ENCODE measurements at regions not wholly inside any gene's neighbourhood (a gene's known extent, or its start where the extent isn't known, plus 50 kb on each side); places are given as distances from the start of the nearest gene placed in this dataset.

DNA sequence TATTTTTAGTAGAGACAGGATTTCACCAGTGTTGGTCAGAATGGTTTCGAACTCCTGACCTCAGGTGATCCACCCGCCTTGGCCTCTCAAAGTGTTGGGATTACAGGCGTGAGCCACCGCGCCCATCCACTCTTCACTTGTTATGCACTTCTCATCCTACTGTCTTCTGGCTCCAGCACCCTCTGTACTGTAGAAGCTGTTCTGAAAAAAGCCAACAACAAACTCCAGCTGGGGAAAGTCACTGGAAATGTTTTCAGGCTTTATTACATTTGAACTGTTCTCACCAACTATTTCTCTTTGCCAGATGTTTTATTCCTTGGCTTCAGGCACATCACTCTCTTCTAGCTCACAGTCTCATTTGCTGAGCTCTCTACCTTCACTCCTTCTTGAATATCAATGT, 122.5 kb upstream of the EGR2 start:
- H3K9me3 ChIP-seq (ENCODE audit: low read length): no peaks in the 10 kb centered on the region
- H3K4me1 ChIP-seq (ENCODE audit: insufficient read depth, low read length): no peaks in the 10 kb centered on the region
- 26% methylated on average over 5 of the region's 5 CpGs for WGBS (ENCODE audit: low lambda C conversion rate)
- no TSS peak for BruUV-seq (replicated peaks)
- intact Hi-C loops (cut with micrococcal nuclease; ENCODE audit: unreplicated experiment) (no loop called here), in situ Hi-C loops (cut with HindIII; ENCODE audit: extremely low pct_ligation_motif_present, low pct_unique_long_range_greater_than_20kb) (no loop called here)
- no peaks in the 10 kb centered on the region for H4K20me1 ChIP-seq (ENCODE audit: insufficient read depth, low read length)
- ATAC-seq (no peak), FAIRE-seq (no peak), DNase-seq (ENCODE audit: low spot score) (no peak)
- no peak overlapping the region for H3K4me2 ChIP-seq (ENCODE audit: low read depth, low read length)
- no peaks in the 10 kb centered on the region for H3K36me3 ChIP-seq (replicated peaks in 1 of 2; ENCODE audit: control insufficient read depth in 1 of 2, insufficient read depth in 2 of 2, low read length in 2 of 2)
- POLR2A ChIA-PET: no interaction called here
- CTCF ChIA-PET (ENCODE audit: low intra/inter-chr PET ratio, low total read pairs): no interaction called here
- H3K4me3 ChIP-seq (replicated peaks in 1 of 3; ENCODE audit: insufficient read depth in 1 of 3, low read depth in 2 of 3, low read length in 3 of 3): no peak overlapping the region
- no peak overlapping the region for H3K9ac ChIP-seq (ENCODE audit: insufficient read depth, low read depth, low read length)
- no peaks in the 10 kb centered on the region for H3K27me3 ChIP-seq (ENCODE audit: control insufficient read depth in 1 of 2, insufficient read depth in 2 of 2, low read length in 2 of 2)
- no peaks in the 10 kb centered on the region for H3K79me2 ChIP-seq (ENCODE audit: insufficient read depth, low read length)
- no peak overlapping the region for H3K27ac ChIP-seq (ENCODE audit: extremely low read length, insufficient read depth, low read length)
- H2AFZ ChIP-seq (ENCODE audit: low read length): no peak overlapping the region
- TF ChIP-seq SMAD3 (CRISPR knock-in tag; IDR thresholded peaks at IDR 0.05) (no peak), HHEX (CRISPR knock-in tag; IDR thresholded peaks at IDR 0.05) (no peak), ZNF547 (CRISPR knock-in tag; IDR thresholded peaks at IDR 0.05) (no peak), ZNF225 (CRISPR knock-in tag; IDR thresholded peaks at IDR 0.05) (no peak), YEATS2 (CRISPR knock-in tag; IDR thresholded peaks at IDR 0.05; ENCODE audit: borderline replicate concordance) (no peak), ZNF839 (CRISPR knock-in tag; IDR thresholded peaks at IDR 0.05; ENCODE audit: borderline replicate concordance) (no peak), KLF9 (CRISPR knock-in tag; IDR thresholded peaks at IDR 0.05; ENCODE audit: low read depth) (no peak), SIN3B (IDR thresholded peaks at IDR 0.05; ENCODE audit: low read length) (no peak), TEAD3 (CRISPR knock-in tag; optimal IDR thresholded peaks at IDR 0.05; ENCODE audit: borderline replicate concordance) (no peak)
- TF ChIP-seq, protein P1, sequence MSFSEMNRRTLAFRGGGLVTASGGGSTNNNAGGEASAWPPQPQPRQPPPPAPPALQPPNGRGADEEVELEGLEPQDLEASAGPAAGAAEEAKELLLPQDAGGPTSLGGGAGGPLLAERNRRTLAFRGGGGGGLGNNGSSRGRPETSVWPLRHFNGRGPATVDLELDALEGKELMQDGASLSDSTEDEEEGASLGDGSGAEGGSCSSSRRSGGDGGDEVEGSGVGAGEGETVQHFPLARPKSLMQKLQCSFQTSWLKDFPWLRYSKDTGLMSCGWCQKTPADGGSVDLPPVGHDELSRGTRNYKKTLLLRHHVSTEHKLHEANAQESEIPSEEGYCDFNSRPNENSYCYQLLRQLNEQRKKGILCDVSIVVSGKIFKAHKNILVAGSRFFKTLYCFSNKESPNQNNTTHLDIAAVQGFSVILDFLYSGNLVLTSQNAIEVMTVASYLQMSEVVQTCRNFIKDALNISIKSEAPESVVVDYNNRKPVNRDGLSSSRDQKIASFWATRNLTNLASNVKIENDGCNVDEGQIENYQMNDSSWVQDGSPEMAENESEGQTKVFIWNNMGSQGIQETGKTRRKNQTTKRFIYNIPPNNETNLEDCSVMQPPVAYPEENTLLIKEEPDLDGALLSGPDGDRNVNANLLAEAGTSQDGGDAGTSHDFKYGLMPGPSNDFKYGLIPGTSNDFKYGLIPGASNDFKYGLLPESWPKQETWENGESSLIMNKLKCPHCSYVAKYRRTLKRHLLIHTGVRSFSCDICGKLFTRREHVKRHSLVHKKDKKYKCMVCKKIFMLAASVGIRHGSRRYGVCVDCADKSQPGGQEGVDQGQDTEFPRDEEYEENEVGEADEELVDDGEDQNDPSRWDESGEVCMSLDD (CRISPR knock-in tag; IDR thresholded peaks at IDR 0.05; ENCODE audit: borderline replicate concordance): no peak
- TF ChIP-seq, protein P2, sequence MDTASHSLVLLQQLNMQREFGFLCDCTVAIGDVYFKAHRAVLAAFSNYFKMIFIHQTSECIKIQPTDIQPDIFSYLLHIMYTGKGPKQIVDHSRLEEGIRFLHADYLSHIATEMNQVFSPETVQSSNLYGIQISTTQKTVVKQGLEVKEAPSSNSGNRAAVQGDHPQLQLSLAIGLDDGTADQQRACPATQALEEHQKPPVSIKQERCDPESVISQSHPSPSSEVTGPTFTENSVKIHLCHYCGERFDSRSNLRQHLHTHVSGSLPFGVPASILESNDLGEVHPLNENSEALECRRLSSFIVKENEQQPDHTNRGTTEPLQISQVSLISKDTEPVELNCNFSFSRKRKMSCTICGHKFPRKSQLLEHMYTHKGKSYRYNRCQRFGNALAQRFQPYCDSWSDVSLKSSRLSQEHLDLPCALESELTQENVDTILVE (CRISPR knock-in tag; IDR thresholded peaks at IDR 0.05): no peak
- TF ChIP-seq, protein P3, sequence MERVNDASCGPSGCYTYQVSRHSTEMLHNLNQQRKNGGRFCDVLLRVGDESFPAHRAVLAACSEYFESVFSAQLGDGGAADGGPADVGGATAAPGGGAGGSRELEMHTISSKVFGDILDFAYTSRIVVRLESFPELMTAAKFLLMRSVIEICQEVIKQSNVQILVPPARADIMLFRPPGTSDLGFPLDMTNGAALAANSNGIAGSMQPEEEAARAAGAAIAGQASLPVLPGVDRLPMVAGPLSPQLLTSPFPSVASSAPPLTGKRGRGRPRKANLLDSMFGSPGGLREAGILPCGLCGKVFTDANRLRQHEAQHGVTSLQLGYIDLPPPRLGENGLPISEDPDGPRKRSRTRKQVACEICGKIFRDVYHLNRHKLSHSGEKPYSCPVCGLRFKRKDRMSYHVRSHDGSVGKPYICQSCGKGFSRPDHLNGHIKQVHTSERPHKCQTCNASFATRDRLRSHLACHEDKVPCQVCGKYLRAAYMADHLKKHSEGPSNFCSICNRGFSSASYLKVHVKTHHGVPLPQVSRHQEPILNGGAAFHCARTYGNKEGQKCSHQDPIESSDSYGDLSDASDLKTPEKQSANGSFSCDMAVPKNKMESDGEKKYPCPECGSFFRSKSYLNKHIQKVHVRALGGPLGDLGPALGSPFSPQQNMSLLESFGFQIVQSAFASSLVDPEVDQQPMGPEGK (CRISPR knock-in tag; IDR thresholded peaks at IDR 0.05): no peak
- TF ChIP-seq, protein P4, sequence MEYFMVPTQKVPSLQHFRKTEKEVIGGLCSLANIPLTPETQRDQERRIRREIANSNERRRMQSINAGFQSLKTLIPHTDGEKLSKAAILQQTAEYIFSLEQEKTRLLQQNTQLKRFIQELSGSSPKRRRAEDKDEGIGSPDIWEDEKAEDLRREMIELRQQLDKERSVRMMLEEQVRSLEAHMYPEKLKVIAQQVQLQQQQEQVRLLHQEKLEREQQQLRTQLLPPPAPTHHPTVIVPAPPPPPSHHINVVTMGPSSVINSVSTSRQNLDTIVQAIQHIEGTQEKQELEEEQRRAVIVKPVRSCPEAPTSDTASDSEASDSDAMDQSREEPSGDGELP (IDR thresholded peaks at IDR 0.05; ENCODE audit: borderline replicate concordance, low read depth): no peak
- TF ChIP-seq, protein P5, sequence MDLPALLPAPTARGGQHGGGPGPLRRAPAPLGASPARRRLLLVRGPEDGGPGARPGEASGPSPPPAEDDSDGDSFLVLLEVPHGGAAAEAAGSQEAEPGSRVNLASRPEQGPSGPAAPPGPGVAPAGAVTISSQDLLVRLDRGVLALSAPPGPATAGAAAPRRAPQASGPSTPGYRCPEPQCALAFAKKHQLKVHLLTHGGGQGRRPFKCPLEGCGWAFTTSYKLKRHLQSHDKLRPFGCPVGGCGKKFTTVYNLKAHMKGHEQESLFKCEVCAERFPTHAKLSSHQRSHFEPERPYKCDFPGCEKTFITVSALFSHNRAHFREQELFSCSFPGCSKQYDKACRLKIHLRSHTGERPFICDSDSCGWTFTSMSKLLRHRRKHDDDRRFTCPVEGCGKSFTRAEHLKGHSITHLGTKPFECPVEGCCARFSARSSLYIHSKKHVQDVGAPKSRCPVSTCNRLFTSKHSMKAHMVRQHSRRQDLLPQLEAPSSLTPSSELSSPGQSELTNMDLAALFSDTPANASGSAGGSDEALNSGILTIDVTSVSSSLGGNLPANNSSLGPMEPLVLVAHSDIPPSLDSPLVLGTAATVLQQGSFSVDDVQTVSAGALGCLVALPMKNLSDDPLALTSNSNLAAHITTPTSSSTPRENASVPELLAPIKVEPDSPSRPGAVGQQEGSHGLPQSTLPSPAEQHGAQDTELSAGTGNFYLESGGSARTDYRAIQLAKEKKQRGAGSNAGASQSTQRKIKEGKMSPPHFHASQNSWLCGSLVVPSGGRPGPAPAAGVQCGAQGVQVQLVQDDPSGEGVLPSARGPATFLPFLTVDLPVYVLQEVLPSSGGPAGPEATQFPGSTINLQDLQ (CRISPR knock-in tag; IDR thresholded peaks at IDR 0.05): no peak
- TF ChIP-seq, protein P6, sequence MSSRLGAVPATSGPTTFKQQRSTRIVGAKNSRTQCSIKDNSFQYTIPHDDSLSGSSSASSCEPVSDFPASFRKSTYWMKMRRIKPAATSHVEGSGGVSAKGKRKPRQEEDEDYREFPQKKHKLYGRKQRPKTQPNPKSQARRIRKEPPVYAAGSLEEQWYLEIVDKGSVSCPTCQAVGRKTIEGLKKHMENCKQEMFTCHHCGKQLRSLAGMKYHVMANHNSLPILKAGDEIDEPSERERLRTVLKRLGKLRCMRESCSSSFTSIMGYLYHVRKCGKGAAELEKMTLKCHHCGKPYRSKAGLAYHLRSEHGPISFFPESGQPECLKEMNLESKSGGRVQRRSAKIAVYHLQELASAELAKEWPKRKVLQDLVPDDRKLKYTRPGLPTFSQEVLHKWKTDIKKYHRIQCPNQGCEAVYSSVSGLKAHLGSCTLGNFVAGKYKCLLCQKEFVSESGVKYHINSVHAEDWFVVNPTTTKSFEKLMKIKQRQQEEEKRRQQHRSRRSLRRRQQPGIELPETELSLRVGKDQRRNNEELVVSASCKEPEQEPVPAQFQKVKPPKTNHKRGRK (CRISPR knock-in tag; IDR thresholded peaks at IDR 0.05): no peak
